GM19452 (cell line): ENCODE measurements at regions not wholly inside any gene's neighbourhood (a gene's known extent, or its start where the extent isn't known, plus 50 kb on each side); places are given as distances from the start of the nearest gene placed in this dataset.

Source experiments
- ATAC-seq: cut with Tn5 transposase; IDR thresholded peaks from one replicate; pipeline ENCODE4 v1.9.1; 2021; ENCODE audit not compliant: unreplicated experiment

- no peak for ATAC-seq
Measured at GRCh38 chr12:124094733-124095132, 121.7 kb downstream of the ZNF664 start.

DNA sequence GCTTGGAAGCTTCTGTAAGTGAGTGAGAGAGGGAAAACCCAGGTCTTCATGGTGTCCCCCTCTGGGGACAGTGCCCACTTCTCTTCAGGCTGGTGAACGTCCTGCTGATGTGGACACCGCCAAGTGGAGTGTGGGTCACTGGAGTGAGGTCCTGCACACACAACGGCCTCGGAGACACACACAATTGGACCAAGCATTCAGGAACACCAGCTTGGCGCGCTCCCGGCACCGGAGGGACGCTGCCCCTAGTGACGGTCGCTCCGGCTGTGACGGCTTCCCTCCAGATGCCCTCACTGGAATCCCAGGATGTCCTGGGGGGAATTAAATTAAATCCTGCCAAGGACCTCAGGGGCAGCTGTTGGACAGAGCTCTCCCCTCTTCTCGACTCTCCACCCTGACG lies 123.1 kb downstream of the ZNF664 start:
- no peak for ATAC-seq

GRCh38 chr12:124096869-124097434 lies 123.9 kb downstream of the ZNF664 start:
- ATAC-seq, result no peak

- no peak for ATAC-seq
Measured at GRCh38 chr12:124097701-124098100, 124.7 kb downstream of the ZNF664 start.

- no peak for ATAC-seq
Measured at GRCh38 chr12:124098101-124098757, 125.2 kb downstream of the ZNF664 start.

- ATAC-seq, result no peak
Measured at GRCh38 chr12:124098887-124099286, 125.9 kb downstream of the ZNF664 start.

DNA sequence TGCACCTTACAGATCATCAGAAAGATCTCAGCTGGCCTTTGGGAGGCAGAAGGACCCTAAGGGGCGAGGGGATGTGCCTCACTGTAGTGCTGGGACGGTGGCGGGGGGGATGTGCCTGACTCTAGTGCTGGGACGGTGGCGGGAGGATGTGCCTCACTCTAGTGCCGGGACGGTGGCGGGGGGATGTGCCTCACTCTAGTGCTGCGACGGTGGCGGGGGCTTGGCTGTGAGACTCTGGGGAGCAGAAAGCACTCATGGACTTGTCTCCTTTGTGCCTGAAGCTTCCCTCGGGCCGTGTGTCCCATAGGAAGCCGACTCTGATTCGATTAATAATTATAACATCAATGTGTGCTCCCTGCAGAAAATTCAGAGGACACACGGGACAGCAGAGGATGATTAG lies 126.6 kb downstream of the ZNF664 start:
- ATAC-seq, result no peak

- ATAC-seq, result no peak
Measured at GRCh38 chr12:124100572-124101178, 127.7 kb downstream of the ZNF664 start.

GRCh38 chr12:124105546-124105945 lies 132.5 kb downstream of the ZNF664 start:
- ATAC-seq, result no peak

GRCh38 chr12:124107351-124107750 lies 134.3 kb downstream of the ZNF664 start:
- ATAC-seq, result no peak

DNA sequence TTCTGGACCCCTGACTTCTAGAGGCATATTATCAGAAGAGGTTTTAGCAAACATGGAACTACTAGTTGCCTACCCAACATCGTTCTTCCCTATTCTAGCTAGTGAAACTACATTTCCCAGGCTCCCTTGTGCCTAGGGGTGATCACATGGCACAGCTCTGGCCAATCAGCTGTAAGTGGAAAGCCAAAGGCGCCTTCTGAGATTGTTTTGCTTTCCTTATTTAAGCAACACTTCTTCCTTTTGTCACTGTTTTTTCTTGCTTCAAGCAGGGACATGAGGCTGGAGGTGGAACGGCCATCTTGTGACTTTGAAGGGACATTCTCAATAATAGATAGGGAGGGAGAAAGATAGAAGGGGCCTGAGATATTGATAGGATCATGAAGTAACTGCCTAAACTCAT lies 136.7 kb downstream of the ZNF664 start:
- no peak for ATAC-seq

- ATAC-seq, result no peak
Measured at GRCh38 chr12:124110372-124110883, 137.4 kb downstream of the ZNF664 start.

DNA sequence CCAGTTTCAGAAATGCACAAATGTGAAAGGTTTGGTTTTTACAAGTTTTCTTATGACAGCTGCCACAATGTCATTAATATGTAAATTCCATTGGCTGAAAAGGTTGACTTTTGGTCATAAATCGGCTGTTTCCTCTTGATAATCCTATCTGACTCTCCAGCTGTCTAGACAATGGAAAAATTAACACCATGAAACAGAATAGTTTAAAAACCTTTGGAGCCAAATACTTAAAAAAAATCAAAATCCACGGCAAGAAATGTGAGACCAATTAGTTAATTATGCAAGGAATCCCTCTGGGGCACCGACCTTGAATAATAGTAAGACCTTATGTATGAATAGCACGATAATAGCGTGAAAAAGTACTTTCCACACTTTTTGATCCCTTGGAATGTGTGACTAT lies 138.0 kb downstream of the ZNF664 start:
- ATAC-seq, result no peak

DNA sequence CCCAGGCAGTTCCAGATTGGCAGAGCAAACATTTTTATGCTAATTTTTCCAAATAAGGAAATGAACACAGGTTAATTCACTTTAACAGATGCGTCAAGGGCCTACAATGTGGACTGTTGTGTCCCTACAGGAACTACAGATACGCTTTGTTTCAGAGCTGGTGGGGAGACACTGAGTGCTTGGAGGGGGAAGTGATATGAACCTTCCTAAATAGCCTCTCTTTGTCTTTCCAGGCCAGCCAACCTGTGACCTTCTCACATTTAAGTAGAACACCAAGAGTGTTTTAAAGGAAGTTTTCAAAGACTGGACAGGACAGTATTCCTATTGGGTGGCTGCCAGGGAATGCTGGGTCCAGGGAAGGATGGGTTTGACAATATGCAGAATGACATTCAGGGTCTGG lies 141.3 kb downstream of the ZNF664 start:
- no peak for ATAC-seq

- ATAC-seq, result no peak
Measured at GRCh38 chr12:124115496-124115895, 142.5 kb downstream of the ZNF664 start.

GRCh38 chr12:124115976-124116690 lies 143.1 kb downstream of the ZNF664 start:
- no peak for ATAC-seq

- no peak for ATAC-seq
Measured at GRCh38 chr12:124120739-124121138, 147.7 kb downstream of the ZNF664 start.

DNA sequence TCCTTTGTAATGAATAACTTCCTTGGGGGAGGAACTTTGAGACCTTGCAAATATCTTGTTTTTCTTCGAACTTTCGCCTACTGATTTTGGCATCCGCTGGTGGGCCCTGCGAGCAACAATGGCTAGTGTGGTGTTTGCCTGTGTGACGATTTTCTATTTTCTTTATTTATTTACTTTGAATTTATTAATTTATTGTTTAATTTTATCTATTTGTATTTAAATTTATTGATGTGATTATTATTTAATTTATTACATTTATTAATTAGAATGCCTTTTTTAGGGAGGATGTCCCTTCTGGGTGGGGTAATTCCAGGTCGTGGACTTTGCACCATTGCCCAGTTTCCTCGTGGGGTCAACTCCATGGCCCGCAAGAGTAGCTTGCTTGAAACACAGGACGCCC lies 149.7 kb downstream of the ZNF664 start:
- ATAC-seq, result no peak

DNA sequence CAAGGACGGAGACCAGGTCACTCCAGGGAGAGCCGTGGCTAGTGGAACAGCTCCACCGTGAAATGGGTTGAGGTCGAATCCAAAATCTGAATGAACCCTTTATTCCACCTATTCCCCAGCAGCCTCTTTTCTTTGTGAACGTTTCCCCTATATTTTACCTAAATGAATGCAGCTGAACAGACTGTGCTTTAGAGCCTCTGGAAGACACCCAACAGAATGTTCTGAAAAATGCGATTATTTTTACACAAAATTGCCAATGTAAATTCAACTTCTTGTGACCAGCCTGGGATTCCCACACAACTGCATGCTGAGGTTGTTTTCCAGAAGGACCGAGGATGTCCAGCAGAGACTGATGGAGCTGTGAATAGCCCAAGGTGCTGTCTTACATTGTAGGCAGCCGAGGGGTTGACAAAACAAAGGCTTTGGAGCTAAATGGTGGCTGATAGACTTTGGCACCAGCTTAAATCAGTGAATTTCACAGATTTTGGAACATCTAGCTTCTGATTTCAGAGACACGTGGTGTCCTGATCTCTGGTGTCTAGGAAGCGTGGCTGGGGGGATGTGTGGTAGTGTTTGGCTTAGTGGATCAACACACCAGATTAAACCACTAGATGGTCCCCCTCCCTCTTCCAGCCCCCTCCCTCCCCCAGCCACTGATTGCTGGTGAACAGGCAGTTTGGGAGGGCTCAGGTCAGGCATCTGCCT lies 150.4 kb downstream of the ZNF664 start:
- ATAC-seq, result no peak

- peak; percentile 92 for ATAC-seq
Measured at GRCh38 chr12:124125203-124125871, 152.3 kb downstream of the ZNF664 start.
